Ovary (tissue), 7 donors: ENCODE measurements at regions not wholly inside any gene's neighbourhood (a gene's known extent, or its start where the extent isn't known, plus 50 kb on each side); places are given as distances from the start of the nearest gene placed in this dataset.

Experiments
- DNase-seq, 5 donors: peaks; one replicate each; pipeline ENCODE4 v3.0.0-alpha.2; 2019 to 2020
- H3K27ac ChIP-seq, 2 donors: fragments of 200-600 bp; one replicate each; pipeline versions ENCODE4 v1.5.1 to v1.8.0; 2019 to 2022
- H3K27me3 ChIP-seq: fragments of 200-600 bp; one replicate; pipeline ENCODE4 v1.8.0; 2022
- H3K36me3 ChIP-seq: fragments of 200-600 bp; sonication (generic); one replicate; pipeline ENCODE4 v1.5.1; 2019
- H3K4me1 ChIP-seq: one replicate; pipeline ENCODE4 v1.8.1; 2013; ENCODE audit warnings: mild to moderate bottlenecking, moderate library complexity; ENCODE audit not compliant: insufficient read depth
- H3K4me3 ChIP-seq: fragments of 200-600 bp; sonication (generic); one replicate; pipeline ENCODE4 v1.5.1; 2017
- H3K9me3 ChIP-seq, 2 donors: fragments of 200-600 bp in 1 of 2; sonication (generic) in 1 of 2; one replicate each; pipeline versions ENCODE4 v1.5.1 to v1.8.1; 2013 to 2019; ENCODE audit warnings: mild to moderate bottlenecking in 1 of 2, moderate library complexity in 1 of 2
- CTCF ChIP-seq, 3 donors: fragments of 450-650 bp in 2 of 3; fragments of 200-600 bp in 1 of 3; IDR thresholded peaks; one replicate each; pipeline versions ENCODE4 v1.5.1 to v1.8.0; 2016 to 2022; ENCODE audit warnings: antibody characterized with exemption in 3 of 3, mild to moderate bottlenecking in 1 of 3
- EP300 ChIP-seq: sonication (generic); formaldehyde crosslinking; IDR thresholded peaks from one replicate; pipeline ENCODE4 v1.6.1; 2017; ENCODE audit warnings: antibody characterized with exemption
- POLR2A ChIP-seq: fragments of 450-650 bp; IDR thresholded peaks from one replicate; pipeline ENCODE4 v1.6.1; 2017; ENCODE audit warnings: antibody characterized with exemption, mild to moderate bottlenecking, moderate library complexity
- WGBS, 3 donors: extraction: QIAGEN DNeasy Blood & Tissue Kit in 1 of 3; methylation state at CpG; one replicate each; pipeline versions ENCODE4 v1.1.5 to v1.1.7; 2013 to 2017; 5-methylcytosine and 5-hydroxymethylcytosine counted together
- intact Hi-C, 4 donors: fragments of 100-400 bp; cut with DNase I; formaldehyde crosslinking; loops; one replicate each; pipeline versions ENCODE4 v1.11.0 to v1.15.1; 2022 to 2023
- donor health status: DM: no; HTN: no; CAD: no; lungs with moderate emphysema.
- donor health status: DM: no; HTN: no; CAD: no.
- donor health status: Bipolar disorder and iron deficiency.
- donor health status: DM: no; HTN: no; CAD: no.
- donor health status: DM: yes; HTN: yes; CAD: no.

GRCh38 chr14:41280745-41281144, 325.9 kb upstream of the LRFN5 start:
- H3K27ac ChIP-seq, result no peak overlapping the region
- 9 to 34% (median 13%) methylated on average over 1 of the region's 1 CpG for WGBS, 3 donors
- no peaks in the 10 kb centered on the region for H3K27me3 ChIP-seq
- no peak for DNase-seq
- H3K9me3 ChIP-seq, result no peaks in the 10 kb centered on the region
- H3K4me1 ChIP-seq, result no peaks in the 10 kb centered on the region
- H3K36me3 ChIP-seq, result no peaks in the 10 kb centered on the region
- intact Hi-C loops, result no loop called here
- H3K4me3 ChIP-seq, result no peak overlapping the region
- TF ChIP-seq CTCF (IDR thresholded peaks at IDR 0.05), result no peak
- TF ChIP-seq EP300, result no peak
- TF ChIP-seq POLR2A, result no peak

GRCh38 chr14:41277450-41277849, 329.2 kb upstream of the LRFN5 start:
- 68 to 71% (median 68%) methylated on average over 2 of the region's 2 CpGs for WGBS, 3 donors
- H3K27me3 ChIP-seq, result no peaks in the 10 kb centered on the region
- DNase-seq, result no peak
- TF ChIP-seq EP300, result no peak
- no peak overlapping the region for H3K27ac ChIP-seq
- no peaks in the 10 kb centered on the region for H3K9me3 ChIP-seq
- H3K4me1 ChIP-seq, result no peaks in the 10 kb centered on the region
- intact Hi-C loops, result no loop called here
- H3K36me3 ChIP-seq, result no peaks in the 10 kb centered on the region
- no peak overlapping the region for H3K4me3 ChIP-seq

- no peaks in the 10 kb centered on the region for H3K27me3 ChIP-seq
- WGBS, 3 donors, result 83 to 95% (median 90%) methylated on average over 2 of the region's 2 CpGs
Measured at GRCh38 chr14:41257476-41257875, 349.2 kb upstream of the LRFN5 start.

GRCh38 chr14:41235466-41235865, 371.2 kb upstream of the LRFN5 start:
- intact Hi-C loops, result no loop called here
- Histone ChIP-seq H3K4me1 (no peaks in the 10 kb centered on the region), H3K9me3 (no peaks in the 10 kb centered on the region), H3K27me3 (no peaks in the 10 kb centered on the region), H3K27ac (no peak overlapping the region), H3K4me3 (no peak overlapping the region), H3K36me3 (no peaks in the 10 kb centered on the region)
- 72 to 90% (median 78%) methylated on average over 5 of the region's 5 CpGs for WGBS, 3 donors
- no peak for TF ChIP-seq POLR2A
- TF ChIP-seq CTCF (IDR thresholded peaks at IDR 0.05), result no peak
- TF ChIP-seq EP300, result no peak
- DNase-seq, result no peak

More at GRCh38 chr14:41257476-41257875, 349.2 kb upstream of the LRFN5 start:
- Histone ChIP-seq H3K27ac (no peak overlapping the region), H3K4me3 (no peak overlapping the region), H3K9me3 (no peaks in the 10 kb centered on the region), H3K36me3 (no peaks in the 10 kb centered on the region), H3K4me1 (no peaks in the 10 kb centered on the region)
- intact Hi-C loops, result no loop called here
- DNase-seq, result no peak
- no peak for TF ChIP-seq CTCF (IDR thresholded peaks at IDR 0.05)

GRCh38 chr14:41230683-41231082, 376.0 kb upstream of the LRFN5 start:
- Histone ChIP-seq H3K27ac (no peak overlapping the region), H3K4me1 (no peaks in the 10 kb centered on the region), H3K36me3 (no peaks in the 10 kb centered on the region), H3K9me3 (no peaks in the 10 kb centered on the region), H3K27me3 (no peaks in the 10 kb centered on the region), H3K4me3 (no peak overlapping the region)
- intact Hi-C loops, result no loop called here
- DNase-seq, result no peak
- 80 to 89% (median 83%) methylated on average over 2 of the region's 2 CpGs for WGBS, 3 donors
- no peak for TF ChIP-seq POLR2A
- no peak for TF ChIP-seq EP300
- TF ChIP-seq CTCF (IDR thresholded peaks at IDR 0.05), result no peak
